Gastroesophageal sphincter (tissue), 3 donors: ENCODE measurements at regions not wholly inside any gene's neighbourhood (a gene's known extent, or its start where the extent isn't known, plus 50 kb on each side); places are given as distances from the start of the nearest gene placed in this dataset.

ENCODE experiments used
- CTCF ChIP-seq, 4 experiments: fragments of 200-600 bp in 2 of 4; fragments of 450-650 bp in 2 of 4; sonication (generic) in 1 of 4; IDR thresholded peaks; one replicate each; pipeline ENCODE4 v1.5.1; 2017 to 2019; ENCODE audit warnings: antibody characterized with exemption in 4 of 4, mild to moderate bottlenecking in 2 of 4, moderate library complexity in 2 of 4
- EP300 ChIP-seq: sonication (generic); formaldehyde crosslinking; IDR thresholded peaks from one replicate; pipeline ENCODE4 v1.6.1; 2017; ENCODE audit warnings: antibody characterized with exemption, mild to moderate bottlenecking
- POLR2A ChIP-seq, 2 donors: fragments of 450-650 bp; IDR thresholded peaks; one replicate each; pipeline ENCODE4 v1.6.1; 2017; ENCODE audit warnings: antibody characterized with exemption in 2 of 2, mild to moderate bottlenecking in 2 of 2, moderate library complexity in 1 of 2

GRCh38 chr12:77210724-77211123 lies 145.4 kb upstream of the E2F7 start:
- TF ChIP-seq CTCF (IDR thresholded peaks at IDR 0.05) (no peak), EP300 (no peak), POLR2A (IDR thresholded peaks at IDR 0.05) (no peak)
